ENCODE measurements at regions not wholly inside any gene's neighbourhood (a gene's known extent, or its start where the extent isn't known, plus 50 kb on each side); places are given as distances from the start of the nearest gene placed in this dataset.
"Not testable (repeated sequence)": the region's sequence is repeated elsewhere in the genome, so short reads cannot be mapped to it uniquely, and the experiment has no call there.

DNA sequence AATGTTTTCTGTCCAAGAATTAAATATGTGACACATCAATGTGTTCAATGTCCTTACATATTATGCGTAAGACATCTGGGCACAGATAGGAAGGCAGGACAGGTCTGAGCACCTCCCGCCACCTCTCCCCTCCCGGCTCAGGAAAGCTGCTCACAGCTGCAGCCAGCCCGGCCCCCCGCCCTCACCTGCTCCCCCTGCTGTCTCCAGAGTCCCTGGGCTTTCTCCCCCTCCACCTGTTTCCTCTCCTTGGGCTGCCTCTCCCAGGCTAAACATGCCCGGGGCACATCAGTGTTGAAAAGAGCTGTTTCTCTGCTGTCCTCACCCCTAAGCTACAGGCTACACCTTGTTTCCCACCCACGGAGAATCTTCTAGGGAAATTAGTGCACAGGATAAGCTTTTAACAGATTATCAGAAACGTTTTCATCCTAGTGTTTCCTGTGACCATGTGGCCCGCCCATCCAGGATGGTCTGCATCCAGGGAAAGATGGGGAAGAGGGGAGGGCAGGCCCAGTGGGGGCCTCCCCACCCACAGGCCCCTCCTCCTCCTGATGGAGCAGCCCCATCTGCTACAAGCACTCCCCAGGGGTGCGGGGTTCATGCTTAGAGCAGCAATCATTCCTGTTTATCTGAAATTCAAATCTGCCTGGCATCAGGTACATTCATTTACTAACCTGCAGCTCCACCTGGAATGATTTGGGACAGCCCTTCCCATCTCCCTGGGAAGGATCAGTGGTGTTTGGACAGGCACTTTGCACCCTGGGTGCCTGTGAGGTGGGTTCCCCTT, 273.8 kb upstream of the SFSWAP start:
- no peak overlapping the region for H3K4me3 ChIP-seq (ENCODE audit: insufficient read depth, low read depth, low read length)
- peaks cover 4% of the 10 kb centered on the region; the same call in 1 of the 2 replicates for H3K27me3 ChIP-seq (ENCODE audit: control insufficient read depth, insufficient read depth, low read length)
- peak; percentile 92 for DNase-seq
- H3K36me3 ChIP-seq (replicated peaks; ENCODE audit: control insufficient read depth, insufficient read depth, low read length), result no peaks in the 10 kb centered on the region

- Histone ChIP-seq H3K27me3 (ENCODE audit: control insufficient read depth, insufficient read depth, low read length) (peaks cover 1% of the 10 kb centered on the region; the same call in 1 of the 2 replicates), H3K36me3 (replicated peaks; ENCODE audit: control insufficient read depth, insufficient read depth, low read length) (no peaks in the 10 kb centered on the region), H3K4me3 (ENCODE audit: insufficient read depth, low read depth, low read length) (no peak overlapping the region)
- DNase-seq, result no peak
These were observed 273.0 kb upstream of the SFSWAP start for GRCh38 chr12:131437706-131438492.

GRCh38 chr12:131438493-131438835, 272.4 kb upstream of the SFSWAP start:
- not testable (repeated sequence) for H3K4me3 ChIP-seq (ENCODE audit: insufficient read depth, low read depth, low read length); H3K36me3 ChIP-seq (replicated peaks; ENCODE audit: control insufficient read depth, insufficient read depth, low read length); H3K27me3 ChIP-seq (ENCODE audit: control insufficient read depth, insufficient read depth, low read length)
- DNase-seq, result peak; percentile 22

- H3K27me3 ChIP-seq (ENCODE audit: control insufficient read depth, insufficient read depth, low read length), result peaks cover 1% of the 10 kb centered on the region; the same call in 1 of the 2 replicates
- DNase-seq, result peak; percentile 79
These were observed 272.0 kb upstream of the SFSWAP start for GRCh38 chr12:131438881-131439280.

GRCh38 chr12:131439752-131440151, 271.1 kb upstream of the SFSWAP start:
- not testable (repeated sequence) for H3K36me3 ChIP-seq (replicated peaks; ENCODE audit: control insufficient read depth, insufficient read depth, low read length); H3K27me3 ChIP-seq (ENCODE audit: control insufficient read depth, insufficient read depth, low read length); DNase-seq; H3K4me3 ChIP-seq (ENCODE audit: insufficient read depth, low read depth, low read length)

More at GRCh38 chr12:131438881-131439280, 272.0 kb upstream of the SFSWAP start:
- Histone ChIP-seq H3K36me3 (replicated peaks; ENCODE audit: control insufficient read depth, insufficient read depth, low read length) (no peaks in the 10 kb centered on the region), H3K4me3 (ENCODE audit: insufficient read depth, low read depth, low read length) (no peak overlapping the region)

DNA sequence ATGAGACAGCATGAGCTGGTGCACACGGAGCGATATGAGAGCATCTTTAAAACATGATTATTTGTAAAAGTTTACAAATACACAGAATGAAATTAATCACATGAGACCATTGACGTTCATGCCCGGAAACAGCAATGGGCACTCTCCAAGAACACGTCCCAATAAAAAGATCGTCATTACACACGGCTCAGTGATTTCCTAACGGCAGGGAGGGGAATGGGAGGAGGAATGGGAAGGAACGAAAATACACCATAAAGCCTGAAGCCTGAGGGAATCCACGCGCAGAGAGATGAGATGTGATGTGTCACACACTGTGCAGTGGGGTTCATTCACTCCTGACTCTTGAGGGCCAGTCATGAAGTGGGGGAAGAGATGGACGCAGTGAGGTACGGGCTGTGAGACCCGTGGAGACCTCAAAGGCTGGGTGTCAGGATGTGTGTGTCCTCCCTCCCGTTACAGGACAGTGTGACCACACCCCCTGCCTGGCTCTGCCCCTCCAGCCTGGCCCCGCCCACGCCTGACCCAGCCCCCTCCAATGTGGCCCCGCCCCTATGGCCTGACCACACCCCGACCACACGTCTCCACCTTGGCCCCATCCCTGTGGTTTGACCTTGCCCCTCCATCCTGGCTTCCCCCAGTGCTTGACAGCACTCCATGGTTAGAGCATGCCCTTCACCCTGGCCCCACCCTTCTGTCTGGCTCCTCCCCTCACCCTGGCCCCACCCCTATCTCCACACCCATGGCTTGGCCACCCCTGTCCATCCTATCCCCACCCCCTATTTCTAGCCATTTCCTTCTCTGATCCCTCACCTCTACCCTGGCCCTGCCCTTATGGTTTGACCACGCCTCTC, 270.5 kb upstream of the SFSWAP start:
- DNase-seq; H3K36me3 ChIP-seq (replicated peaks; ENCODE audit: control insufficient read depth, insufficient read depth, low read length); H3K27me3 ChIP-seq (ENCODE audit: control insufficient read depth, insufficient read depth, low read length); H3K4me3 ChIP-seq (ENCODE audit: insufficient read depth, low read depth, low read length): not testable (repeated sequence)

GRCh38 chr12:131441060-131441396, 269.9 kb upstream of the SFSWAP start:
- Histone ChIP-seq H3K27me3 (ENCODE audit: control insufficient read depth, insufficient read depth, low read length) (no peaks in the 10 kb centered on the region; the same call in 1 of the 2 replicates), H3K4me3 (ENCODE audit: insufficient read depth, low read depth, low read length) (no peak overlapping the region), H3K36me3 (replicated peaks; ENCODE audit: control insufficient read depth, insufficient read depth, low read length) (no peaks in the 10 kb centered on the region)
- peak; percentile 75 for DNase-seq

GRCh38 chr12:131441638-131442336, 269.1 kb upstream of the SFSWAP start:
- no peak for DNase-seq
- no peaks in the 10 kb centered on the region; the same call in 1 of the 2 replicates for H3K27me3 ChIP-seq (ENCODE audit: control insufficient read depth, insufficient read depth, low read length)
- H3K4me3 ChIP-seq (ENCODE audit: insufficient read depth, low read depth, low read length), result no peak overlapping the region
- no peaks in the 10 kb centered on the region for H3K36me3 ChIP-seq (replicated peaks; ENCODE audit: control insufficient read depth, insufficient read depth, low read length)

- H3K27me3 ChIP-seq (ENCODE audit: control insufficient read depth, insufficient read depth, low read length), result no peaks in the 10 kb centered on the region; the same call in 1 of the 2 replicates
- no peaks in the 10 kb centered on the region for H3K36me3 ChIP-seq (replicated peaks; ENCODE audit: control insufficient read depth, insufficient read depth, low read length)
- DNase-seq, result no peak
- no peak overlapping the region for H3K4me3 ChIP-seq (ENCODE audit: insufficient read depth, low read depth, low read length)
These were observed 268.5 kb upstream of the SFSWAP start for GRCh38 chr12:131442337-131442918.

- no peak for DNase-seq
- Histone ChIP-seq H3K4me3 (ENCODE audit: insufficient read depth, low read depth, low read length) (no peak overlapping the region), H3K36me3 (replicated peaks; ENCODE audit: control insufficient read depth, insufficient read depth, low read length) (no peaks in the 10 kb centered on the region), H3K27me3 (ENCODE audit: control insufficient read depth, insufficient read depth, low read length) (no peaks in the 10 kb centered on the region; the same call in 1 of the 2 replicates)
These were observed 267.6 kb upstream of the SFSWAP start for GRCh38 chr12:131443019-131444000.

DNA sequence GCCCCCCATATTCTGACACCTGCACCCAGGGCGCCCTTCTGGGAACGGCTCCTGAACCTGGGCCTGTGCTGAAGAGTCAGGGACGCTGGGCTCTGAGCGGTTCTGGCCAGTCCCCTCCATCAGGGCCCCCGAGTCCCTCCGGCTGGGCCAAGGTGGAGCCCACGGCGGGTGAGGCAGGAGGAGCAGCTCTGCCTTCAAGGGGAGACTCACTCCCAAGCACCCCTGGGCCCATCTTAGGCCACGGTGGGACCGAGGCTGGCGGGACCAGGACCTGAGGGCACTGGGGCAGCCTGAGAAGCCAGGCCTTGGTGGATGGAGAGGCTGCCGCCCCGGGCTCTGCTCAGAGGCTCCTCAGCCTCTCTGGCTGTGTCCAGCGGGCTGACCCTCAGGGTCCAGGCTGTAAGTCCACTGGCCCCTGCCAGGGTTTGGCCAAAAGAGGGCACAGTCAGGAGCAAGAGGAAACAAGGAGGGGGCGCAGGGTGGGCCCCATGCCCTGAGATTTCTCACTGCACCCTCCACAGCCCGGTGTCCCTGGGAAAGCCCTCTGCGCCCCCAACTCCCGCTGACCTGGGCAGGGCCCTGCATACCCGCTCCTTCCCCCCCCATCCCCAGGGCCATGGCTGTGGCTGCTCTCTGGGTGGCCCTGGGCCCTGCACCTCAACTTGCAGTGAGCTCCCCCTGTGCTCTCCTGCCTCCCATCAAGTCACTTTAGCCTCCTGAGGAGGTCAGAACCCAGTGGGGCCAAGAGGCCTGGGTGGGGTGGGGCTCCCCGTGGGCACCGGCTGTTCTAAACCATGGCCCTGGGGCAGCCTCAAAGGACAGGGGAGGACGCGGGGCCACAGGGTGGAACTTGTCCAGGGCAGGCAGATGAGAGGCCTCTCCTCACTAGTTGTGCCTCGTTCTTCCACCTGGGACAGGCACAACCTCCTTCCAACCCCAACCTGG, 266.4 kb upstream of the SFSWAP start:
- Histone ChIP-seq H3K27me3 (ENCODE audit: control insufficient read depth, insufficient read depth, low read length) (no peaks in the 10 kb centered on the region; the same call in 1 of the 2 replicates), H3K36me3 (replicated peaks; ENCODE audit: control insufficient read depth, insufficient read depth, low read length) (no peaks in the 10 kb centered on the region), H3K4me3 (ENCODE audit: insufficient read depth, low read depth, low read length) (no peak overlapping the region)
- DNase-seq, result no peak

GRCh38 chr12:131445184-131445774, 265.6 kb upstream of the SFSWAP start:
- H3K36me3 ChIP-seq (replicated peaks; ENCODE audit: control insufficient read depth, insufficient read depth, low read length), result no peaks in the 10 kb centered on the region
- no peak overlapping the region for H3K4me3 ChIP-seq (ENCODE audit: insufficient read depth, low read depth, low read length)
- H3K27me3 ChIP-seq (ENCODE audit: control insufficient read depth, insufficient read depth, low read length), result no peaks in the 10 kb centered on the region; the same call in 1 of the 2 replicates
- peak; percentile 75 for DNase-seq

Data from H7 (cell line).